IPS-20b (cell line): ENCODE measurements at regions not wholly inside any gene's neighbourhood (a gene's known extent, or its start where the extent isn't known, plus 50 kb on each side); places are given as distances from the start of the nearest gene placed in this dataset.
"Not testable (repeated sequence)": the region's sequence is repeated elsewhere in the genome, so short reads cannot be mapped to it uniquely, and the experiment has no call there.

Experiments
- H3K27ac ChIP-seq: one replicate; pipeline ENCODE4 v1.5.1; 2013; ENCODE audit warnings: low read length
- H3K27me3 ChIP-seq: 2 replicates; pipeline ENCODE4 v1.6.1; 2013; ENCODE audit warnings: mild to moderate bottlenecking, low read length, inconsistent platforms; ENCODE audit not compliant: insufficient read depth
- H3K36me3 ChIP-seq: 2 replicates; pipeline ENCODE4 v1.6.1; 2013; ENCODE audit warnings: low read depth, mild to moderate bottlenecking, inconsistent platforms, low read length, moderate library complexity; ENCODE audit not compliant: insufficient read depth
- H3K4me1 ChIP-seq: 2 replicates; pipeline ENCODE4 v1.6.1; 2013; ENCODE audit warnings: mild to moderate bottlenecking, control low read depth, inconsistent platforms, low read length, moderate library complexity; ENCODE audit not compliant: insufficient read depth
- H3K4me3 ChIP-seq: 2 replicates; pipeline ENCODE4 v1.5.1; 2013; ENCODE audit warnings: mild to moderate bottlenecking, low read length, inconsistent platforms
- H3K9ac ChIP-seq: 2 replicates; pipeline ENCODE4 v1.6.1; 2013; ENCODE audit warnings: low read depth, mild to moderate bottlenecking, inconsistent platforms, low read length, moderate library complexity
- H3K9me3 ChIP-seq: 2 replicates; pipeline ENCODE4 v1.6.1; 2013; ENCODE audit warnings: mild to moderate bottlenecking, low read depth, low read length, inconsistent platforms; ENCODE audit not compliant: insufficient read depth

- H3K27ac ChIP-seq, result no peak overlapping the region
- no peaks in the 10 kb centered on the region for H3K27me3 ChIP-seq
- H3K36me3 ChIP-seq, result no peaks in the 10 kb centered on the region
- H3K9ac ChIP-seq, result no peak overlapping the region
- H3K9me3 ChIP-seq, result no peaks in the 10 kb centered on the region
- H3K4me3 ChIP-seq, result no peak overlapping the region
- no peaks in the 10 kb centered on the region for H3K4me1 ChIP-seq
These were observed 471.9 kb upstream of the PODXL start for GRCh38 chr7:132028144-132028920.

- H3K4me3 ChIP-seq, result no peak overlapping the region
These were observed 467.9 kb upstream of the PODXL start for GRCh38 chr7:132024290-132024689.

GRCh38 chr7:132023466-132023865 lies 467.0 kb upstream of the PODXL start:
- Histone ChIP-seq H3K27me3 (no peaks in the 10 kb centered on the region), H3K27ac (no peak overlapping the region), H3K9ac (no peak overlapping the region), H3K9me3 (no peaks in the 10 kb centered on the region), H3K4me1 (no peaks in the 10 kb centered on the region), H3K36me3 (no peaks in the 10 kb centered on the region), H3K4me3 (no peak overlapping the region)

More at GRCh38 chr7:132024290-132024689, 467.9 kb upstream of the PODXL start:
- Histone ChIP-seq H3K9ac (no peak overlapping the region), H3K36me3 (no peaks in the 10 kb centered on the region), H3K27ac (no peak overlapping the region), H3K27me3 (no peaks in the 10 kb centered on the region), H3K4me1 (no peaks in the 10 kb centered on the region), H3K9me3 (no peaks in the 10 kb centered on the region)

- Histone ChIP-seq H3K4me1 (no peaks in the 10 kb centered on the region), H3K36me3 (no peaks in the 10 kb centered on the region), H3K4me3 (no peak overlapping the region), H3K27me3 (no peaks in the 10 kb centered on the region), H3K9me3 (no peaks in the 10 kb centered on the region), H3K27ac (no peak overlapping the region), H3K9ac (no peak overlapping the region)
These were observed 465.8 kb upstream of the PODXL start for GRCh38 chr7:132022188-132022587.

- no peaks in the 10 kb centered on the region for H3K36me3 ChIP-seq
- no peak overlapping the region for H3K9ac ChIP-seq
- peaks cover 4% of the 10 kb centered on the region; the same call in 1 of the 2 replicates for H3K9me3 ChIP-seq
- H3K4me1 ChIP-seq, result no peaks in the 10 kb centered on the region
- H3K27me3 ChIP-seq, result no peaks in the 10 kb centered on the region
- H3K4me3 ChIP-seq, result no peak overlapping the region
- no peak overlapping the region for H3K27ac ChIP-seq
These were observed 463.3 kb upstream of the PODXL start for GRCh38 chr7:132019703-132020102.

- Histone ChIP-seq H3K27ac (no peak overlapping the region), H3K4me3 (no peak overlapping the region), H3K36me3 (no peaks in the 10 kb centered on the region), H3K4me1 (no peaks in the 10 kb centered on the region), H3K9ac (no peak overlapping the region), H3K9me3 (peaks cover 8% of the 10 kb centered on the region), H3K27me3 (no peaks in the 10 kb centered on the region)
These were observed 453.4 kb upstream of the PODXL start for GRCh38 chr7:132009778-132010177.

- Histone ChIP-seq H3K36me3 (no peaks in the 10 kb centered on the region), H3K4me1 (no peaks in the 10 kb centered on the region), H3K27me3 (no peaks in the 10 kb centered on the region), H3K27ac (no peak overlapping the region), H3K9ac (no peak overlapping the region), H3K9me3 (no peaks in the 10 kb centered on the region), H3K4me3 (no peak overlapping the region)
These were observed 448.1 kb upstream of the PODXL start for GRCh38 chr7:132004529-132004928.

GRCh38 chr7:132002343-132002968 lies 446.0 kb upstream of the PODXL start:
- Histone ChIP-seq H3K27me3 (no peaks in the 10 kb centered on the region), H3K4me3 (no peak overlapping the region), H3K4me1 (no peaks in the 10 kb centered on the region), H3K9me3 (no peaks in the 10 kb centered on the region), H3K9ac (no peak overlapping the region), H3K36me3 (no peaks in the 10 kb centered on the region), H3K27ac (no peak overlapping the region)

GRCh38 chr7:132001146-132001545 lies 444.7 kb upstream of the PODXL start:
- no peak overlapping the region for H3K4me3 ChIP-seq
- no peaks in the 10 kb centered on the region for H3K9me3 ChIP-seq
- no peak overlapping the region for H3K9ac ChIP-seq
- no peaks in the 10 kb centered on the region for H3K4me1 ChIP-seq
- H3K27ac ChIP-seq, result no peak overlapping the region
- no peaks in the 10 kb centered on the region for H3K36me3 ChIP-seq
- no peaks in the 10 kb centered on the region; the same call in 1 of the 2 replicates for H3K27me3 ChIP-seq

- Histone ChIP-seq H3K27me3 (no peaks in the 10 kb centered on the region; the same call in 1 of the 2 replicates), H3K27ac (no peak overlapping the region), H3K4me1 (no peaks in the 10 kb centered on the region), H3K4me3 (no peak overlapping the region), H3K9me3 (no peaks in the 10 kb centered on the region), H3K9ac (no peak overlapping the region), H3K36me3 (no peaks in the 10 kb centered on the region)
These were observed 442.8 kb upstream of the PODXL start for GRCh38 chr7:131999193-131999592.

- Histone ChIP-seq H3K4me3 (no peak overlapping the region), H3K4me1 (no peaks in the 10 kb centered on the region), H3K9me3 (no peaks in the 10 kb centered on the region), H3K27me3 (no peaks in the 10 kb centered on the region; the same call in 1 of the 2 replicates), H3K9ac (no peak overlapping the region), H3K27ac (no peak overlapping the region), H3K36me3 (no peaks in the 10 kb centered on the region)
These were observed 438.9 kb upstream of the PODXL start for GRCh38 chr7:131995324-131995723.

GRCh38 chr7:131981069-131981468 lies 424.6 kb upstream of the PODXL start:
- not testable (repeated sequence) for H3K4me1 ChIP-seq, H3K36me3 ChIP-seq, H3K27me3 ChIP-seq, H3K27ac ChIP-seq, H3K4me3 ChIP-seq, H3K9ac ChIP-seq, H3K9me3 ChIP-seq
